Endothelial cell of umbilical vein (primary cell): ENCODE measurements at regions not wholly inside any gene's neighbourhood (a gene's known extent, or its start where the extent isn't known, plus 50 kb on each side); places are given as distances from the start of the nearest gene placed in this dataset.

Experiments
- BruUV-seq: library from RNA; stranded (reverse); fragments of 400-500 nt; replicated peaks from 2 replicates; lab custom pipeline; 2021; lab: Mats Ljungman, UMichigan
- CTCF ChIA-PET: fragments of 300-600, 350-600 bp; sonication (Branson Sonifier 250); formaldehyde crosslinking; loops from one replicate; lab custom pipeline; 2021; ENCODE audit warnings: antibody characterized with exemption, inconsistent platforms; lab: Charles Lee
- POLR2A ChIA-PET: fragments of 300-600, 350-600 bp; sonication (Branson Sonifier 250); formaldehyde crosslinking; loops from one replicate; lab custom pipeline; 2021; ENCODE audit warnings: antibody characterized with exemption, inconsistent platforms; lab: Charles Lee
- DNase-seq: peaks from one replicate; pipeline ENCODE4 v3.0.0-alpha.2; 2011; ENCODE audit warnings: low read depth, low spot score
- FAIRE-seq: peaks from 2 replicates; lab custom pipeline; 2011; peaks lifted over from hg19 to GRCh38; lab: Jason Lieb, UNC
- H2AFZ ChIP-seq: 2 replicates; pipeline ENCODE4 v1.6.0; 2012; ENCODE audit warnings: low read depth, low read length, control low read depth, inconsistent platforms
- H3K27ac ChIP-seq: 2 replicates; pipeline ENCODE4 v1.5.1; 2011; ENCODE audit warnings: low read depth, mild to moderate bottlenecking, control low read depth, low read length, moderate library complexity; ENCODE audit not compliant: insufficient read depth
- H3K27me3 ChIP-seq, 2 experiments: 2 replicates each; pipeline versions ENCODE4 v1.6.0 to v1.6.1; 2011; ENCODE audit warnings: low read length in 2 of 2, mixed read lengths in 1 of 2; ENCODE audit not compliant: control insufficient read depth in 2 of 2, insufficient read depth in 2 of 2
- H3K36me3 ChIP-seq, 2 experiments: 2 replicates in 1 of 2; 3 replicates in 1 of 2; pipeline ENCODE4 v1.5.1; 2011; ENCODE audit warnings: low read length in 2 of 2, mild to moderate bottlenecking in 1 of 2, moderate library complexity in 1 of 2; ENCODE audit not compliant: control insufficient read depth in 2 of 2, insufficient read depth in 2 of 2; ENCODE audit errors: extremely low read depth in 1 of 2
- H3K4me1 ChIP-seq: 3 replicates; pipeline ENCODE4 v1.5.1; 2011; ENCODE audit warnings: mild to moderate bottlenecking, low read length; ENCODE audit not compliant: control insufficient read depth, insufficient read depth; ENCODE audit errors: extremely low read depth
- H3K4me2 ChIP-seq: 2 replicates; pipeline ENCODE4 v1.6.1; 2011; ENCODE audit warnings: low read length, control low read depth, mixed read lengths; ENCODE audit not compliant: insufficient read depth
- H3K4me3 ChIP-seq, 3 experiments: fragments of 200-600 bp in 1 of 3; sonication (generic), shearing (Covaris generic) in 1 of 3; replicated peaks in 1 of 3; 2 replicates each; pipeline ENCODE4 v1.5.1; 2011 to 2016; ENCODE audit warnings: control low read depth in 3 of 3, low read length in 3 of 3, mild to moderate bottlenecking in 2 of 3, inconsistent platforms in 1 of 3, low read depth in 1 of 3, moderate library complexity in 1 of 3; ENCODE audit not compliant: insufficient read depth in 1 of 3
- H3K79me2 ChIP-seq: 2 replicates; pipeline ENCODE4 v1.6.0; 2012; ENCODE audit warnings: low read length, inconsistent platforms; ENCODE audit not compliant: control insufficient read depth, insufficient read depth
- H3K9ac ChIP-seq: replicated peaks from 2 replicates; pipeline ENCODE3; 2011; ENCODE audit warnings: low read length, control low read depth; ENCODE audit not compliant: insufficient read depth; ENCODE audit errors: extremely low read depth
- H3K9me1 ChIP-seq: replicated peaks from 3 replicates; pipeline ENCODE4 v1.6.0; 2011; ENCODE audit warnings: mild to moderate bottlenecking, low read length; ENCODE audit not compliant: control insufficient read depth, insufficient read depth; ENCODE audit errors: extremely low read depth
- H3K9me3 ChIP-seq: replicated peaks from 2 replicates; pipeline ENCODE4 v1.5.1; 2012; ENCODE audit warnings: low read length, inconsistent platforms; ENCODE audit not compliant: control insufficient read depth, insufficient read depth
- H4K20me1 ChIP-seq: replicated peaks from 2 replicates; pipeline ENCODE3; 2011; ENCODE audit warnings: mild to moderate bottlenecking, low read length; ENCODE audit not compliant: control insufficient read depth, insufficient read depth; ENCODE audit errors: extremely low read depth
- CTCF ChIP-seq, 2 donors: IDR thresholded peaks; 1 replicate in 1 of 2; 2 replicates in 1 of 2; pipeline ENCODE4 v1.5.1; 2011; ENCODE audit warnings: low read length in 2 of 2, mild to moderate bottlenecking in 2 of 2, moderate library complexity in 2 of 2, control low read depth in 1 of 2, inconsistent platforms in 1 of 2, low read depth in 1 of 2; ENCODE audit not compliant: insufficient read depth in 1 of 2; ENCODE audit errors: extremely low read depth in 1 of 2
- EZH2 ChIP-seq: IDR thresholded peaks from 2 replicates; pipeline ENCODE4 v1.6.1; 2012; ENCODE audit warnings: borderline replicate concordance, low read depth, mild to moderate bottlenecking, moderate library complexity, low read length, inconsistent platforms; ENCODE audit not compliant: severe bottlenecking
- FOS ChIP-seq: IDR thresholded peaks from 2 replicates; pipeline ENCODE4 v1.6.1; 2011; ENCODE audit warnings: mild to moderate bottlenecking, low read length, moderate library complexity, borderline replicate concordance; ENCODE audit not compliant: insufficient read depth
- GATA2 ChIP-seq: IDR thresholded peaks from 2 replicates; pipeline ENCODE4 v1.7.0; 2011; ENCODE audit warnings: low read depth, mild to moderate bottlenecking, moderate library complexity, mixed read lengths, low read length; ENCODE audit not compliant: insufficient read length, insufficient read depth
- JUN ChIP-seq: IDR thresholded peaks from 2 replicates; pipeline ENCODE4 v1.6.1; 2011; ENCODE audit warnings: borderline replicate concordance, low read depth; ENCODE audit not compliant: insufficient read length, insufficient read depth
- MAX ChIP-seq: IDR thresholded peaks from 2 replicates; pipeline ENCODE4 v1.6.1; 2011; ENCODE audit not compliant: insufficient read depth, insufficient read length
- MYC ChIP-seq: IDR thresholded peaks from one replicate; pipeline ENCODE4 v1.6.1; 2011; ENCODE audit warnings: mild to moderate bottlenecking, low read depth, low read length
- POLR2A ChIP-seq: IDR thresholded peaks from 2 replicates; pipeline ENCODE4 v1.6.1; 2012; ENCODE audit warnings: low read depth, mild to moderate bottlenecking, control low read depth, low read length
- POLR2AphosphoS5 ChIP-seq: IDR thresholded peaks from 2 replicates; pipeline ENCODE4 v1.6.1; 2012; ENCODE audit warnings: low read depth, mild to moderate bottlenecking, control low read depth, low read length, moderate library complexity; ENCODE audit not compliant: insufficient read depth
- dilution Hi-C: fragments of 300-500 bp; cut with MboI; formaldehyde crosslinking; loops from one replicate; pipeline ENCODE4 v1.15.0; 2019; ENCODE audit warnings: low sequenced_read_pairs; ENCODE audit not compliant: extremely low pct_ligation_motif_present
- intact Hi-C: fragments of 100-400 bp; cut with micrococcal nuclease; formaldehyde crosslinking; loops from one replicate; pipeline ENCODE4 v1.10.0; 2022

DNA sequence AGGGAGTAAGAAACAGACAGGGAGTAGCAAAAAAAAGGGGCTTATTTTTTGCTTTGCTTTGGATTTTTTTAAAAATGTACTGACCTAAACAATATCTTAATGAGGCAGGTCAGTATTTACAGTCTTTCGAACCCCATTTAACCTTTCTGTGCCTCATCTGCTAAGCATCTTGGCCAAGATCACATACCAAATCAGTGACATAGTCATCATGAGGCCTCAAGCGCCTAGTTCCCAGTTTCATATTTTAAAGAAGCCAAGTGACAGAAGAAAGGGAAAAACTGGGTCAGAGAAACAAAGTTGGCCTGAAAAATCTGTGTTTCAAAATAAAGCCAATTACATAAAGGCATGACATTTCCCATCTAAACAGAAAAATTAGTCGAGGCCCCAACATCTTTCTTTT lies 94.6 kb upstream of the WDR44 start:
- ChIA-PET CTCF (interaction anchor here (1.2 kb wide), 1 partner anchor 25 kb away, joined by 3 read pairs; no protein-coding TSS in a partner anchor), POLR2A (no interaction called here)
- Histone ChIP-seq H2AFZ (no peak overlapping the region), H3K4me3 (no peak overlapping the region), H3K36me3 (no peaks in the 10 kb centered on the region), H3K79me2 (no peaks in the 10 kb centered on the region), H3K9ac (no peak overlapping the region), H4K20me1 (no peaks in the 10 kb centered on the region), H3K4me2 (no peak overlapping the region), H3K27me3 (no peaks in the 10 kb centered on the region), H3K9me3 (no peaks in the 10 kb centered on the region), H3K9me1 (no peaks in the 10 kb centered on the region), H3K4me1 (no peaks in the 10 kb centered on the region), H3K27ac (no peak overlapping the region)
- TF ChIP-seq JUN (no peak), POLR2AphosphoS5 (no peak), FOS (no peak), POLR2A (no peak), EZH2 (no peak), CTCF (IDR thresholded peaks at IDR 0.05; ENCODE audit: extremely low read depth in 1 of 2, insufficient read depth in 1 of 2, low read depth in 1 of 2, low read length in 2 of 2) (no peak), MAX (no peak), MYC (no peak), GATA2 (no peak)
- FAIRE-seq = no peak
- no TSS peak for BruUV-seq
- DNase-seq = no peak
- intact Hi-C loops (no loop called here), dilution Hi-C loops (no loop called here)
